Esophagus muscularis mucosa (tissue), 3 donors: ENCODE measurements at regions not wholly inside any gene's neighbourhood (a gene's known extent, or its start where the extent isn't known, plus 50 kb on each side); places are given as distances from the start of the nearest gene placed in this dataset.

Experiments used
- POLR2A ChIP-seq: fragments of 450-650 bp; IDR thresholded peaks from one replicate; pipeline ENCODE4 v1.6.1; 2017; ENCODE audit warnings: antibody characterized with exemption, moderate library complexity, mild to moderate bottlenecking, low read depth
- TF ChIP-seq, protein P1 (sequence below), 3 experiments: fragments of 200-600 bp in 2 of 3; fragments of 450-650 bp in 1 of 3; sonication (generic) in 2 of 3; IDR thresholded peaks; one replicate each; pipeline ENCODE4 v1.5.1; 2017 to 2019; ENCODE audit warnings: antibody characterized with exemption in 3 of 3, mild to moderate bottlenecking in 2 of 3, moderate library complexity in 1 of 3

DNA sequence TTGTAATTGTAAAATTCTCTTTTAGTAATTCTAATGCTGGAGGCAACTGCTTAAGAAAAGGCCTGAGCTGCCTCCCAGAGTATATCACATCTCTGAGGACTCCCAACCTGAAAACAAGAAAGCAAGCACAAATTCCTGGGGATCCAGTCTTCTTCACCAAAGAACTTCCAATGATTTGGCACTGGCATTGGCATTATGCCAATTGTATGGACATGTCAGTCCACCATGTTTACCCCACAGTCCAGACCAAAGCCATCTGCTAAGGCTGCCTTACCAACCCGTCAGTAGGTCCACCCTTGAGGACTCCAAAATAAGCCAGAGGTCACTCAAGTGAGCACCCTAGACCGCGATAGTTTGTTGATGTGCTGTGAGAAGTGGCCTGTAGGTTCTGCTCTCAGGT lies 263.1 kb downstream of the RND3 start:
- TF ChIP-seq, protein P1, sequence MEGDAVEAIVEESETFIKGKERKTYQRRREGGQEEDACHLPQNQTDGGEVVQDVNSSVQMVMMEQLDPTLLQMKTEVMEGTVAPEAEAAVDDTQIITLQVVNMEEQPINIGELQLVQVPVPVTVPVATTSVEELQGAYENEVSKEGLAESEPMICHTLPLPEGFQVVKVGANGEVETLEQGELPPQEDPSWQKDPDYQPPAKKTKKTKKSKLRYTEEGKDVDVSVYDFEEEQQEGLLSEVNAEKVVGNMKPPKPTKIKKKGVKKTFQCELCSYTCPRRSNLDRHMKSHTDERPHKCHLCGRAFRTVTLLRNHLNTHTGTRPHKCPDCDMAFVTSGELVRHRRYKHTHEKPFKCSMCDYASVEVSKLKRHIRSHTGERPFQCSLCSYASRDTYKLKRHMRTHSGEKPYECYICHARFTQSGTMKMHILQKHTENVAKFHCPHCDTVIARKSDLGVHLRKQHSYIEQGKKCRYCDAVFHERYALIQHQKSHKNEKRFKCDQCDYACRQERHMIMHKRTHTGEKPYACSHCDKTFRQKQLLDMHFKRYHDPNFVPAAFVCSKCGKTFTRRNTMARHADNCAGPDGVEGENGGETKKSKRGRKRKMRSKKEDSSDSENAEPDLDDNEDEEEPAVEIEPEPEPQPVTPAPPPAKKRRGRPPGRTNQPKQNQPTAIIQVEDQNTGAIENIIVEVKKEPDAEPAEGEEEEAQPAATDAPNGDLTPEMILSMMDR (IDR thresholded peaks at IDR 0.05), result no peak
- no peak for TF ChIP-seq POLR2A
